NCI-H1694 (cell line): ENCODE measurements at regions not wholly inside any gene's neighbourhood (a gene's known extent, or its start where the extent isn't known, plus 50 kb on each side); places are given as distances from the start of the nearest gene placed in this dataset.
"Not testable (repeated sequence)": the region's sequence is repeated elsewhere in the genome, so short reads cannot be mapped to it uniquely, and the experiment has no call there.

Experiments used
- DNase-seq: peaks from one replicate; lab custom pipeline; 2025; lab: John Stamatoyannopoulos, UW

DNA sequence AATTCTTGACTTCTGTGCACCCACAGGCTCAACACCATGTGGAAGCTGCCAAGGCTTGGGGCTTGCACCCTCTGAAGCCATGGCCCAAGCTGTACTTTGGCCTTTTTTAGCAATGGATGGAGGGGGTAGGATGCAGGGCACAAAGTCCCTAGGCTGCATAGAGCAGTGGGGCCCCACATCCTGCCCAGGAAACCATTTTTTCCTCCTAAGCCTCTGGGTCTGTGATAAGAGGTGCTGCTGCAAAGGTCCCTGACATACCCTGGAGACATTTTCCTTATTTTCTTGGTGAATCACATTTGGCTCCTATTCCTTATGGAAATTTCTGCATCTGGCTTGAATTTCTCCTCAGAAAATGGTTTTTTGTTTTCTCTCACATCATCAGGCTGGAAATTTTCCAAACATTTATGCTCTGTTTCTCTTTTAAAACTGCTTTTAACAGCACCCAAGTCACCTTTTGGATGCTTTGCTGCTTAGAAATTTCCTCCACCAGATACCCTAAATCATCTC, 482.7 kb upstream of the TLE4 start:
- DNase-seq = no peak

- not testable (repeated sequence) for DNase-seq
These were observed 481.9 kb upstream of the TLE4 start for GRCh38 chr9:79089851-79090250.

GRCh38 chr9:79103257-79103656, 468.5 kb upstream of the TLE4 start:
- DNase-seq = not testable (repeated sequence)

GRCh38 chr9:79104216-79104615, 467.5 kb upstream of the TLE4 start:
- DNase-seq = no peak

DNA sequence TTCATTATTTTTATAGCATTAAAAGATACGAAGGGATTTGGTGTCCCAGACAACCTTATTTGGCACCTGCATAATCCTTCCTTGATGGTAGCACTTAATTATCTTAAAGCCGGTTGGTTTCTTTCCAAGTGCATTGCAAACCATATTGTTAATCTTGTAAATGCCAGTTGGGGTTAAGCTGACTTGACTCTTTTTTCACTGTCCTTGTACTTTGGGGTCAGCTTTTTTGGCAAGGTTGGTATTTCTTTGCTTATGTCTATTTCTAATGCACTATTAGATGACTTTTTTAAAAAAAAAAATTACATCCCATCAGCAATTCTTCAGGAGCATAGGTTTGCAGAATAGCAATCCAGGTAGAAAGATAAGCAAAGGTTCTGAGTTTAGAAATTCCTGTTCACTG, 466.8 kb upstream of the TLE4 start:
- DNase-seq = no peak

DNA sequence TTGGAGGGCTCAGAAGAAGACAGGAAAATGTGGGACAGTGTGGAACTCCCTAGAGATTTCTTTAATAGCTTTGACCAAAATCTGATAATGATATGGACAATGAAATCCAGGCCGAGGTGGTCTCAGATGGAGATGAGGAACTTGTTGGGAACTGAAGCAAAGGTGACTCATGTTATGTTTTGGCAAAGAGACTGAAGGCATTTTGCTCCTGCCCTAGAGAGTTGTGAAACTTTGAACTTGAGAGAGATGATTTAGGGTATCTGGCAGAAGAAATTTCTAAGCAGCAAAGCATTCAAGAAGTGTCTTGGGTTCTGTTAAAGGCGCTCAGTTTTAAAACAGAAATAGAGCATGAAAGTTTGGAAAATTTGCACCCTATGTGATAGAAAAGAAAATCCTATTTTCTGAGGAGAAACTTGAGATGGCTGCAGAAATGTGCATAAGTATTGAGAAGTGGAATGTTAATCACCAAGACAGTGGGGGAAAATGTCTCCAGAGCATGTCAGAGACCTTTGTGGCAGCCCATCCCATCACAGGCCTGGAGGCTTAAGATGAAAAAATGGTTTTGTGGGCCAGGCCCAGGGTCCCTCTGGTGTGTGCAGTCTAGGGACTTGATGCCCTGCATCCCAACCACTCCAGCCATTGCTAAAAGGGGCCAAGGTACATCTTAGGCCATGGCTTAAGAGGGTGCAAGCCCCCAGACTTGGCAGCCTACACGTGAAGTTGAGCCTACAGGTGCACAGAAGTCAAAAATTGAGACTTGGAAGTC, 463.7 kb upstream of the TLE4 start:
- DNase-seq = no peak

GRCh38 chr9:79111653-79112052, 460.1 kb upstream of the TLE4 start:
- no peak for DNase-seq

GRCh38 chr9:79115176-79115575, 456.6 kb upstream of the TLE4 start:
- DNase-seq = no peak

- DNase-seq = no peak
These were observed 455.7 kb upstream of the TLE4 start for GRCh38 chr9:79116041-79116440.

DNA sequence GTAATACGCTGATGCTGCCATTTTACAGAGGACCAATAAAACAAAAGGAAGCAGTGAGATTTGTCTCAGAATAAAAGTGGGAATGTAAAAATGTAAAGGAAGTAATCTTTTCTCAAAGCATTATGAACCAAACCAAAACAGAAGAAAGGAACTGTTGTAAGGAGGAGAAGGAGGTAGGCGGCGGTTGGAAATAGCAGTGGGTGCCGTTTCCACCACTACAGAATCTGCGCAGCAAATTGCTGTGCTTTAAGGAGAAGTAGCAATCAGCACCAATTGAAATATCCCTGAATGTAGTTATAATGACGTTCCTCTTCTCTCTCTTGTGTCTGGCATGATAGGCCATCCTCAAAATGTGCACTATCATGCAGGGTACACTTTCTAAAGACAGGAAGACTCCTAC, 455.1 kb upstream of the TLE4 start:
- no peak for DNase-seq

- DNase-seq = no peak
These were observed 451.2 kb upstream of the TLE4 start for GRCh38 chr9:79120533-79120932.

- DNase-seq = no peak
These were observed 450.8 kb upstream of the TLE4 start for GRCh38 chr9:79120941-79121340.

DNA sequence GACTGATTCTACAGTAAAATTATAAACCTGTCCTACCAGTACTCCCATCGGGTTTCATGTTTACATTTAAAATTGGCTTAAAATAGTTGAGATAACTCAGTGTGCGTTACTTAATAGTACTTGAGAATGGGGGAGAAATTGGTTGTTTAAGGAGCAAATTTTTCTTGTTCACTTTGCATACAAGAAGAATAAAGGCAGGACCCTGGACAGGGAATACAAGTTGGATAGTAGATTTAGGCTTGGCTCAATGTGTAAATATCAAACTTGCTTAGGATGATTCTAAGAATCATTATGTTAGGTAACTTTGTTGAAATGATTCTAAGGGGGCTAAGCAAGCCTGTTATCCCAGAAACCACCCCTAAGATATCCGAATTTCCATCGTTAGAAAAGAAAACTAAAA, 448.4 kb upstream of the TLE4 start:
- DNase-seq = no peak

DNA sequence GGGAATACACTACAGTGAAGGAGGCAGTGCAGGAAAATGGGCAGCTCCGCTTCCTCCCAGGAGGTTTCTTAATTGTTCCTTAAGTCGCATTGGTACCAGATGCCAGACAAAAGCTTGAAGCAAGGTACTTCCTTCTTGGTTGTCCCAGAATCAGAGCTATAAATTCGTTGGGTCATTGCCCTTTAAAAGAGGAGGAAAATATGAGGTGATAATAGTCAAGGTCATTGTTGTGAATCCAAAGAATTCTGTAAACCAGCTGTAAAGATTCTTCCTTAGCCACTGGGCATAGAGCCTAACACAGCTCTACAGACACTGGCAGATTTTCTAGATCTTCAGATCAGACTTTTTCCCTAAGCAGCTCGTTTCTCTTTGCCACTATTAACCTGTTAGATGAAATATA, 444.1 kb upstream of the TLE4 start:
- DNase-seq = no peak

GRCh38 chr9:79129865-79130480, 441.8 kb upstream of the TLE4 start:
- DNase-seq = peak; percentile 60

- DNase-seq = no peak
These were observed 440.5 kb upstream of the TLE4 start for GRCh38 chr9:79131246-79131774.

GRCh38 chr9:79131824-79132377, 439.9 kb upstream of the TLE4 start:
- DNase-seq = no peak

DNA sequence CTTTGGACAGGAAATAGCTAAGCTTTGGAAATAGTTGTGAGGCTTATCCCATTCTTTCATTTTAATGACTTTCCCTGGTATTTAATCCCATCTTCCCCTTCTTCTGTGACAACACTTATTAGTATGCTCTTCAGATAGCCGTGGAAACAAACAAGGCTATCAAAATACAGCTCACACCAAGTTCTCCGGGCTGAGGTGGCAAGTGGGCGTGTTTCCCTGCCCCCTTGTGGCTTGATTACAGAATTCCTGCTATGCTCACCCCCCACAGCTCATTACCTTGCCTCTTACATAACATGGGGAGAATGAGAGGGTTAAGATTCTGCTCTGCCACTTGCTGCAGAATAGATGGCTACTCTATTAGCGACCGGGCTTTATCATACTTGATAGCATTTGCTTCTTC, 437.1 kb upstream of the TLE4 start:
- no peak for DNase-seq

DNA sequence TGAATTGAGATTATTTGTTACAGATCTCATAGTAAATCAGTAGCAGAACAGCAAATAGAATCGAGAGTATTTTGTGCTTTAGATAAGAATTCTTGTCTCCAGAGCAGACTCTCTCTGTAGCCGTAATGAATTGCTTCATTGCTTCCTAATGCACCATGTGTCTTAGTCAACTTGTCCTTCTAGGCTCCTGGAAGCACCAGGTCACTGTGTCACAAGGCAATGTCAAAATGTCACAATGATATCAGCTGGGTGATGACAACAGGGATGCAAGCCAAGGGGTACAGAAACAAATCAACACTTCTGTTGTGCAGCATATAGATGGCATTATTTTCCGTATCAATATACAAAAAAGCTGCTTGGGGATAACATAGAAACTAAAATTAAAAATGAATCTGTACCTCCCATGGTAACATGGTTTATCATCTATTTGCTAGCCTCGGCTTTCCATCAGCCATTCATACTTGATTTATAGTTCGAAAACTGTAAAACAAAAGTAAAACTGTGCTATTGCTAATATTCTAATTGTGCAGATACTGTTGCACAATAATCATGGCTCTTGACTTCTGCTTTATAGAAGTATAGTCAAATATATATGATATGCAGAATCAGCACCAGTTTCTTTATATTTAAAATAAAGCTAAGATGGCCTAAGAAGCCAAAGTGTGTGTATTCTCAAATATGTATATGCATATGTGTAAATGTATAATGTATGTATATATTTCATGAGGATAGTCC, 435.9 kb upstream of the TLE4 start:
- DNase-seq = no peak

DNA sequence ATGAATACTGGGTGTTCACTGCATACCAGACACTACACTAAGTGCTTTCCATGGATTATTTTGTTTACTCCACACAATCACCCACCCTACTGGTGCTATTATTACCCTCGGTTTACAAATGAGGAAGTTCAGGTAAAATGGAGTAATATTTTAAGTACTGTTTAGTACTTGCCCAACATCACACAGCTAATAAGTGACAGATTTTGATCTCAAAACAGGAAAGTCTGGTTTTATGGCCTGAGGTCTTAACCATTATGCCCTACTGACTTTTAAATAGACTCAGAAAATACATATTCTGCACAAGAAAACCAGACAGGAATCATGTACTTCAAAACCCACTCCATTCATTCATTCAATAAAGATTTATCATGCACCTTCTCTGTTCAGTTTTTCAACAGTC, 431.0 kb upstream of the TLE4 start:
- DNase-seq = no peak

DNA sequence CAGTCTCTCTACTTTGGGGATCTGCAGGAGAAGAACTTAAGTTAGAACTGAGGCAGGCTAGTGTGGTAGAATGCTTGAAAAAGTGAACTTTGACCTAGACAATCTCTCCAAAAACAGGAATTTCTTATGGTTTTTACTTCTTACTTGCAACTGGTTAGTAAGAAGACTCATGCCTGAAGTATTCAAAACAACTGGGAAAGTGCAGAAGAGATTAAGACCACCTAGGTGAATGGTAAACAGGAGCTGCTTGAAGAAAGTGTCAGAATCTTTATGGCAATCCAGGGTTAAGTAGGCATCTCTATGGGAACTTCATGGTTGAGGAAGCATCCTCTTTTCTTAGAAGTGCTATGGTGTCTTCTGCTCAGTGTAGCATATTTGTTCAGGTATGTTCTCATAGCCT, 428.6 kb upstream of the TLE4 start:
- no peak for DNase-seq

DNA sequence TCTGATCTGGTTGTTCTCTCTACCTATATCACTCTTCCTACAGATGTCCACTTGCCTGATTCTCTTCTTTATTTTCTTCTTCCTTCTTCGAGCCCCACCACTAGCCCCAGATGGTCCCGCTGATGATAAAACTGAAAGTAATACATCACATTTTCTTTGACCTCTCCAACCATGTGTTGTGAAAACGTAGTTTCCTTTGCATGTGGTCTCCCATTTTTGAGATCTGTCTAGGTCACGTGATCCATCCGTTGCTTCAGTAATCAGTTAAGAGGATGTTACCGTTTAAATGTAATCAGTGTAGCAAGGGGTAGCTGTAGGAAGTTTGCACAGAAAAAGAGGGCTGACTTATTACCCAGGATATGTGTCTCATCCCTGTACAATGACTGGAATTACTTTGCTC, 426.3 kb upstream of the TLE4 start:
- no peak for DNase-seq
